Neural progenitor cell (in vitro differentiated cells): ENCODE measurements at regions not wholly inside any gene's neighbourhood (a gene's known extent, or its start where the extent isn't known, plus 50 kb on each side); places are given as distances from the start of the nearest gene placed in this dataset.

ENCODE experiments used
- CTCF ChIP-seq: fragments of 200-600 bp; sonication (generic); IDR thresholded peaks from 2 replicates; pipeline ENCODE4 v1.5.1; 2017; ENCODE audit warnings: antibody characterized with exemption, mild to moderate bottlenecking
- EZH2 ChIP-seq: fragments of 200-600 bp; sonication (generic); IDR thresholded peaks from 2 replicates; pipeline ENCODE4 v1.6.1; 2017; ENCODE audit warnings: antibody characterized with exemption, mild to moderate bottlenecking, moderate library complexity
- EZH2phosphoT487 ChIP-seq: fragments of 200-600 bp; sonication (generic); IDR thresholded peaks from 2 replicates; pipeline ENCODE4 v1.6.1; 2017; ENCODE audit warnings: antibody characterized with exemption

GRCh38 chr18:25921677-25922421, 168.6 kb downstream of the SS18 start:
- TF ChIP-seq EZH2 (no peak), CTCF (peak; percentile 65), EZH2phosphoT487 (no peak)
